T-cell (primary cell): ENCODE measurements at regions not wholly inside any gene's neighbourhood (a gene's known extent, or its start where the extent isn't known, plus 50 kb on each side); places are given as distances from the start of the nearest gene placed in this dataset.
A peak's percentile ranks its signal among the peaks of the same experiment; 100 is the strongest.

Experiments
- ATAC-seq, 4 experiments: fragments of 200-7000 bp in 3 of 4; fragments of 150-1000 bp in 1 of 4; cut with Tn5 transposase; replicated peaks in 1 of 4; 1 replicate in 3 of 4; 2 replicates in 1 of 4; pipeline ENCODE4 v1.10.0; 2021; ENCODE audit warnings: moderate library complexity in 3 of 4, mild to moderate bottlenecking in 2 of 4, moderate number of reproducible peaks in 1 of 4
- CTCF ChIA-PET, 2 donors: fragments of 300-600 bp; sonication (Branson Sonifier 250); formaldehyde crosslinking; loops; one replicate each; lab custom pipeline; 2022; ENCODE audit warnings: antibody characterized with exemption in 2 of 2; lab: Charles Lee
- POLR2A ChIA-PET, 2 donors: fragments of 300-600 bp; sonication (Branson Sonifier 250); formaldehyde crosslinking; loops; one replicate each; lab custom pipeline; 2022; ENCODE audit warnings: antibody characterized with exemption in 2 of 2; lab: Charles Lee
- DNase-seq, 35 experiments: peaks; one replicate each; pipeline versions ENCODE4 v3.0.0 to v3.0.0-alpha.2; 2013 to 2023
- H3K27ac ChIP-seq: one replicate; pipeline ENCODE4 v1.5.1; 2013; ENCODE audit warnings: low read length
- H3K27me3 ChIP-seq, 2 experiments: replicated peaks in 1 of 2; 1 replicate in 1 of 2; 2 replicates in 1 of 2; pipeline versions ENCODE4 v1.6.1 to v1.7.0; 2013; ENCODE audit warnings: low read length in 1 of 2, mixed read lengths in 1 of 2; ENCODE audit not compliant: control insufficient read depth in 2 of 2, insufficient read depth in 2 of 2; ENCODE audit errors: extremely low read depth in 1 of 2
- H3K36me3 ChIP-seq, 2 donors: 1 replicate in 1 of 2; 2 replicates in 1 of 2; pipeline versions ENCODE4 v1.6.1 to v1.7.0; 2013; ENCODE audit warnings: low read length in 1 of 2; ENCODE audit not compliant: control insufficient read depth in 2 of 2, insufficient read depth in 1 of 2; ENCODE audit errors: extremely low read depth in 1 of 2
- H3K4me1 ChIP-seq, 2 experiments: 1 replicate in 1 of 2; 2 replicates in 1 of 2; pipeline versions ENCODE4 v1.6.1 to v1.7.0; 2013; ENCODE audit warnings: low read length in 2 of 2, mixed read lengths in 1 of 2; ENCODE audit not compliant: insufficient read depth in 2 of 2, control insufficient read depth in 1 of 2; ENCODE audit errors: extremely low read depth in 1 of 2
- H3K4me3 ChIP-seq, 2 donors: 1 replicate in 1 of 2; 2 replicates in 1 of 2; pipeline versions ENCODE4 v1.5.1 to v1.7.0; 2013; ENCODE audit warnings: mild to moderate bottlenecking in 2 of 2, low read length in 1 of 2, moderate library complexity in 1 of 2; ENCODE audit not compliant: control insufficient read depth in 1 of 2; ENCODE audit errors: extremely low read depth in 1 of 2
- H3K9me3 ChIP-seq: 2 replicates; pipeline ENCODE4 v1.7.0; 2013
- H3K27ac Mint-ChIP-seq, 2 donors: one replicate each; pipeline ENCODE4 v1.8.0; 2020 to 2021; ENCODE audit warnings: mild to moderate bottlenecking in 2 of 2, mixed read lengths in 2 of 2
- H3K27me3 Mint-ChIP-seq, 2 donors: one replicate each; pipeline ENCODE4 v1.8.0; 2021 to 2022; ENCODE audit warnings: mixed read lengths in 2 of 2
- H3K36me3 Mint-ChIP-seq: one replicate; pipeline ENCODE4 v1.8.0; 2021; ENCODE audit warnings: mixed read lengths
- H3K4me1 Mint-ChIP-seq, 3 donors: one replicate each; pipeline ENCODE4 v1.8.0; 2020 to 2022; ENCODE audit warnings: mixed read lengths in 3 of 3, mild to moderate bottlenecking in 1 of 3
- H3K4me3 Mint-ChIP-seq, 3 donors: one replicate each; pipeline ENCODE4 v1.8.0; 2020 to 2022; ENCODE audit warnings: mild to moderate bottlenecking in 3 of 3, mixed read lengths in 3 of 3, moderate library complexity in 3 of 3
- H3K9me3 Mint-ChIP-seq, 3 donors: one replicate each; pipeline ENCODE4 v1.8.0; 2020 to 2022; ENCODE audit warnings: mixed read lengths in 3 of 3
- WGBS: methylation state at CpG from one replicate; pipeline ENCODE4 v1.1.5; 2013; ENCODE audit warnings: missing lambda C conversion rate; ENCODE audit not compliant: insufficient coverage; 5-methylcytosine and 5-hydroxymethylcytosine counted together

DNA sequence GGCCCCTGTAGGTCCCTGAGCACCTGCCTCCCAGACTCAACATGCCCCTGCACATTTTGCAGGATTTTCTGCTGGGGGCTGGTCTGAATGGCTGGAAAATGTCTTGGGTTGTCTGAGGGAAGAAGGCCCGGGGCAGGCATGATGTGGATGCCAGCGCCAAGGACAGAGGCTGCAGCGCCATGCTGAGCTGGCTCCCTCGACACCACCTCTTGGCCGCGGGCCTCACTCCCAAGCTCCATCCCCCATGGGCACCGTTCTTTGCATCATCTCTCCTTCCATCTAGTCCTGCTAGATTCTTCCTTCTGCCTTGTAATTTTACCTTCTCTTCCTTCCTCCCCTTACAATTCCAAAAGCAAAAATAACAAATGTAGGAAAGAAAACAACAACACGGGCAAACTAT, 70.6 kb downstream of the ZIC5 start:
- H3K9me3 ChIP-seq = no peaks in the 10 kb centered on the region
- no peak overlapping the region for H3K4me3 ChIP-seq
- ATAC-seq = no peak
- Mint-ChIP-seq H3K27ac (no peak overlapping the region), H3K36me3 (no peaks in the 10 kb centered on the region), H3K27me3 (peaks cover 44 to 69% of the 10 kb centered on the region in 2 donors), H3K4me1 (peaks cover 0 to 8% (median 7%) of the 10 kb centered on the region in 3 donors), H3K4me3 (no peak overlapping the region), H3K9me3 (no peaks in the 10 kb centered on the region)
- H3K4me1 ChIP-seq = peaks cover 0 to 11% of the 10 kb centered on the region in 2 experiments
- no peak overlapping the region for H3K27ac ChIP-seq
- ChIA-PET POLR2A (no interaction called here), CTCF (interaction anchor here (0.7 to 2.0 kb wide), 4 partner anchors 15 to 614 kb away, joined by 3 to 6 read pairs (median 4); no protein-coding TSS in a partner anchor)
- H3K27me3 ChIP-seq = peaks cover 10 to 53% of the 10 kb centered on the region in 2 experiments
- no peaks in the 10 kb centered on the region for H3K36me3 ChIP-seq
- WGBS = 90% methylated on average over 2 of the region's 8 CpGs
- DNase-seq = no peak

- Histone ChIP-seq H3K4me1 (peaks cover 5 to 24% of the 10 kb centered on the region in 2 experiments), H3K27me3 (peaks cover 10 to 68% of the 10 kb centered on the region in 2 experiments), H3K27ac (no peak overlapping the region), H3K36me3 (no peaks in the 10 kb centered on the region), H3K4me3 (no peak overlapping the region), H3K9me3 (no peaks in the 10 kb centered on the region)
- CTCF ChIA-PET = interaction anchor here (0.7 to 1.9 kb wide), 6 partner anchors 14 to 1214 kb away, joined by 3 to 5 read pairs (median 4); no protein-coding TSS in a partner anchor
- ATAC-seq (no peak), DNase-seq (no peak)
- Mint-ChIP-seq H3K27me3 (peaks cover 45 to 72% of the 10 kb centered on the region in 2 donors), H3K4me1 (peaks cover 7 to 22% (median 19%) of the 10 kb centered on the region in 3 donors), H3K9me3 (no peaks in the 10 kb centered on the region), H3K27ac (no peak overlapping the region), H3K36me3 (no peaks in the 10 kb centered on the region), H3K4me3 (no peak overlapping the region)
- POLR2A ChIA-PET = no interaction called here
- 88% methylated on average over 5 of the region's 7 CpGs for WGBS
Observed at GRCh38 chr13:99898421-99898820, 73.1 kb downstream of the ZIC5 start.

DNA sequence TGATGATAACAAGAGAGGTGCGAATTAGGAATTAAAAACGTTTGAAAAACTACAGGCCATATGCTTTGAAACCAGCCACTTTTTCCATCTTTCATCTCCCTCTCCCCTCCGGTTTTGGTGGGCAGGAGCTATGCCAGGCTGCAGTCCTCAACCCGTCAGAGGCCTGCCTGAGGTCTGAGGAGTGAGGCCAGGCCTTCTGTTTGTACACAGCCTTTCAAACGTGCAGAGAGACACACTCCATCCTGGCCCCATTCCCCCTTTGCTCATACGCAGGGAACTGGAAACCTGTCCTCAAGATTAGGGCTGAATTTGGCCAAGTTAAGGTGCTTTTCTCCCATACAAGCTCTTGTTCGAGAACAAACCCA, 74.5 kb downstream of the ZIC5 start:
- POLR2A ChIA-PET = no interaction called here
- DNase-seq (no peak), ATAC-seq (no peak)
- Mint-ChIP-seq H3K27me3 (peaks cover 44 to 63% of the 10 kb centered on the region in 2 donors), H3K4me1 (peaks cover 7 to 22% (median 19%) of the 10 kb centered on the region in 3 donors), H3K9me3 (no peaks in the 10 kb centered on the region), H3K4me3 (peak overlapping the region; percentile 26 to 37 (median 34)), H3K27ac (peak overlapping the region in 1 of 2 donors; percentile 31), H3K36me3 (peaks cover under 1% of the 10 kb centered on the region)
- Histone ChIP-seq H3K27me3 (peaks cover 8 to 70% of the 10 kb centered on the region in 2 experiments), H3K36me3 (no peaks in the 10 kb centered on the region), H3K4me3 (no peak overlapping the region), H3K27ac (no peak overlapping the region), H3K4me1 (peaks cover 5 to 24% of the 10 kb centered on the region in 2 experiments), H3K9me3 (no peaks in the 10 kb centered on the region)
- WGBS = 88% methylated on average over 5 of the region's 7 CpGs
- CTCF ChIA-PET = interaction anchor here in 1 of 2 donors (0.6 kb wide), 1 partner anchor 175 kb away, joined by 3 read pairs; no protein-coding TSS in a partner anchor

GRCh38 chr13:99896369-99897075, 75.0 kb downstream of the ZIC5 start:
- Mint-ChIP-seq H3K4me1 (peaks cover 7 to 22% (median 19%) of the 10 kb centered on the region in 3 donors), H3K27ac (peak overlapping the region in 1 of 2 donors; percentile 31), H3K4me3 (peak overlapping the region; percentile 26 to 37 (median 34)), H3K36me3 (peaks cover 4% of the 10 kb centered on the region), H3K27me3 (peaks cover 44 to 60% of the 10 kb centered on the region in 2 donors), H3K9me3 (no peaks in the 10 kb centered on the region)
- Histone ChIP-seq H3K27ac (no peak overlapping the region), H3K9me3 (no peaks in the 10 kb centered on the region), H3K36me3 (no peaks in the 10 kb centered on the region), H3K4me1 (peaks cover 5 to 24% of the 10 kb centered on the region in 2 experiments), H3K4me3 (peak overlapping the region in 1 of 2 donors; percentile 89), H3K27me3 (peaks cover 8 to 70% of the 10 kb centered on the region in 2 experiments)
- ChIA-PET POLR2A (no interaction called here), CTCF (interaction anchor here in 1 of 2 donors (0.6 kb wide), 1 partner anchor 175 kb away, joined by 3 read pairs; no protein-coding TSS in a partner anchor)
- ATAC-seq (no peak), DNase-seq (no peak)
- WGBS = 68% methylated on average over 33 of the region's 37 CpGs

DNA sequence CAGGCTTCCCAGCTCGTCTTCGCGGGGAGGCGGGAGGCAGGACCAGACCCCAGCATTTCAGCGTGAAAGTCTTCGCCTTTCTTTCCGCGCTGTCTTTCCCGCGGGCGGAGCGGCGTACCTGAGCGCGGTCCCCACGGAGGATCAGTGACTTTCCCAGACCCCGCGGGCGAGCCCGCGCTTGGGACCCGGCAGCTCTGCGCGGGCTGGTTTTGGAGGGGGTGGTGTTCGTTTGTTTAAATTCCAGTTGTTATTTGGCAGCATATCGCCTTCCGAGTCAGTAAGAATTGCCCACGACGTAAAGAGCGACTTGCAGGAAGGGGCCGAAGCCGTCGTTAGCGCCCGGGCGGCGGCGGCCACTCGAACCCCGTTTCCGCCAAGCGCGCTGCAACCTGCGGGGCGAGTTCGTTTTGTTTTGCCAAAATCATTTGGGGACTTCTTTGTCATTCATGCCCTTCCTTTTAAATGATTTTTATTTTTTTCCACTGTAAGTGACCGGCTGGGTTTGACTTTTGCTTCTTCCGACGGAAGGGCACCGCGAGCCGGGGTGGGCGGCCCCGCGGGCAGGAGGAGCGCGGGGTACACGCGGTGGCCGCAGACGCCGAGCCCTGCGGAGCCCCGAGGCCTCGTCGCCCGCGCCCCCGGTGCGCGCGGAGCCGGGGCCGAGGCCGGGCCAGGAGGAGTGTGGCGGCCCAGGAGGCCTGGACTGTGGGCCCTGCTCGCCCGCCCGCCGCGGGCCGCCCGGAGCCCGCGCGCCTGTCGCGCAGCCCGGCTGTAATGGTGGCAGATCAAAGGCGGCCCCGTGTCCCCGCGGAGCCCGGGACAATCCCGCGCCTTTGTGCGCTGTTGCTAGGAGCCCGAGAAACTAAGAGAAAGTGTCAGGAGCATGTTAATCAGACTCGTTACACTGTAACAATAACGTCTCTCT, 75.9 kb downstream of the ZIC5 start:
- no peaks in the 10 kb centered on the region for H3K9me3 Mint-ChIP-seq
- Histone ChIP-seq H3K4me3 (peak overlapping the region; percentile 47 to 89), H3K9me3 (no peaks in the 10 kb centered on the region), H3K36me3 (no peaks in the 10 kb centered on the region), H3K27ac (no peak overlapping the region), H3K4me1 (peaks cover 5 to 24% of the 10 kb centered on the region in 2 experiments), H3K27me3 (peaks cover 6 to 63% of the 10 kb centered on the region in 2 experiments)
- ChIA-PET CTCF (interaction anchor here (0.6 kb wide), 2 partner anchors 10 to 317 kb away, joined by 3 to 4 read pairs; no protein-coding TSS in a partner anchor), POLR2A (no interaction called here)
- H3K36me3 Mint-ChIP-seq = peaks cover 4% of the 10 kb centered on the region
- H3K4me1 Mint-ChIP-seq = peaks cover 7 to 22% (median 19%) of the 10 kb centered on the region in 3 donors
- DNase-seq (peak in 5 of 35 experiments; percentile 6 to 21 (median 7)), ATAC-seq (peak; percentile 29 to 55 (median 48))
- H3K27me3 Mint-ChIP-seq = peaks cover 44 to 56% of the 10 kb centered on the region in 2 donors
- peak overlapping the region; percentile 78 to 83 (median 79) for H3K4me3 Mint-ChIP-seq
- WGBS = 10% methylated on average over 82 of the region's 100 CpGs
- no peak overlapping the region for H3K27ac Mint-ChIP-seq
